GM11168 (cell line): ENCODE measurements at regions not wholly inside any gene's neighbourhood (a gene's known extent, or its start where the extent isn't known, plus 50 kb on each side); places are given as distances from the start of the nearest gene placed in this dataset.

ENCODE experiments used
- in situ Hi-C: fragments of 300-500 bp; cut with MboI; formaldehyde crosslinking; loops from one replicate; pipeline ENCODE4 v1.12.0; 2022; ENCODE audit warnings: low sequenced_read_pairs; ENCODE audit not compliant: unreplicated experiment

GRCh38 chr2:8168876-8169424, 512.9 kb upstream of the ID2 start:
- in situ Hi-C loops, result no loop called here

DNA sequence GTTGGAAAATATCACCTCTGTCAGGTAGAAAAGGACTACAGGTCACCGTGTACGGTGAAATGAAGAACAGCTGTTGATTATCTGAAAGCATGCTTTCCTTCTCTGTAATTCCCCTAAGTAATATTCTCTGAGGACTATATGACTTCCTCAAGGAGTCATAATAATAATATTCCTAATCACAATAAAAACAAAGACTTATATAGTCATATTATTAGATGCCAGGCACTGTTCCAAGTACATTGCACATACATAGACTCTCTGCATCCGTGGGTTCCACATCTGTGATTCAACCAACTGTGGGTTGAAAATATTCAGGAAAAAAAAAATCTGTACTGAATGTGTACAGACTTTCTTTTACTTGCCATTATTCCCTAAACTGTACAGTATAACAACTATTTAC, 512.4 kb upstream of the ID2 start:
- in situ Hi-C loops, result no loop called here

DNA sequence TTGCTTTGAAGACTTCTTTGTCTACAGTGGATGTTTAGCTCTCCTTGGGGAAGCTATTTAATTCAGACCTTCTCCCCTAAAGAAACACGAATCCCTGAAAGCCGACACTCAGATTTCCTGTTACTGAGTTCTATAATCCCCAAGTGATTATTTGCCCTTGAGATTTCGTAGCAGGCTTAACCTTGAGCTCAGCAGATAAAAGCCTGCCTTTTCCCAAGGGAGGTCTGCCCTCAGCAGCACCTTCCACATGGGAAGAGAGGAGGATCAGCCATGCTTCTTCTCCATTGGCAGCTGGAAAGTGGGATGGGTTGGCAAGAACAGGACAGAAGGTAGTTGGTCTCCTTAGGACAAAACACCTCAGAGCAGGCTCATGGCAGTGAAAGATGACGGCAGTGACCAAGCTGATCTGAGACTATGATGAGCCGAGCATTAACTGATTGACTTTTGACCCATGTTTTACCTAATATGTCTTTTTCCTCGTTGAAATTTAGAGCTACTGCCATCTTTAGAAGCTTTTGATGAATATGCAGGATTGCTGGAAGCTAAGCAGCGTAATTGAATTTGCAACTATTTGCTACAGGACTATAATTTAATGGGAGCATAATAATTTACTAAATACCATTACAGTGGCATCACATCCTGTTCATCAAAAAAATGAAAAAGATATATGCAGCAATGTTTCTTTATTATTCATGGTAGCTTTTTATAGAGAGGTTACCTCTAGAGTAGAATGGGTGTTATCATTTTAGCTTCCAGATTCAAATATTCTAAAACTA, 511.1 kb upstream of the ID2 start:
- in situ Hi-C loops, result no loop called here

- in situ Hi-C loops, result no loop called here
These were observed 510.2 kb upstream of the ID2 start for GRCh38 chr2:8171608-8172007.

- in situ Hi-C loops, result no loop called here
These were observed 509.2 kb upstream of the ID2 start for GRCh38 chr2:8172661-8173060.

GRCh38 chr2:8174641-8175257, 507.1 kb upstream of the ID2 start:
- in situ Hi-C loops, result no loop called here

- in situ Hi-C loops, result no loop called here
These were observed 505.0 kb upstream of the ID2 start for GRCh38 chr2:8176887-8177286.

GRCh38 chr2:8177566-8177965, 504.3 kb upstream of the ID2 start:
- in situ Hi-C loops, result no loop called here

DNA sequence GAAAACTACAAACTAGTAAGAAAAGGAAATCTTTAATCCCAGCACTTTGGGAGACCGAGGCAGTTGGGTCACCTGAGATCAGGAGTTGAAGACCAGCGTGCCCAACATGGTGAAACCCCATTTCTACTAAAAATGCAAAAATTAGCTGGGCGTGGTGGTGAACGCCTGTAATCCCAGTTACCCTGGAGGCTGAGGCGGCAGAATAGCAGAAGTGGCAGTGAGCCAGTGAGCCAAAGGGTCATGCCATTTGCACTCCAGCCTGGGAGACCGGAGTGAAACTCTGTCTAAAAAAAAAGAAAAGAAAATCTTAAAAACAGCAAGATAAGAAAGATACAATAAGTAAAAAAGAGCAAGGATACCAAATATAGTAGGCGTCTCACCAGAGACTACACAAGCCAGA, 502.9 kb upstream of the ID2 start:
- in situ Hi-C loops, result no loop called here

DNA sequence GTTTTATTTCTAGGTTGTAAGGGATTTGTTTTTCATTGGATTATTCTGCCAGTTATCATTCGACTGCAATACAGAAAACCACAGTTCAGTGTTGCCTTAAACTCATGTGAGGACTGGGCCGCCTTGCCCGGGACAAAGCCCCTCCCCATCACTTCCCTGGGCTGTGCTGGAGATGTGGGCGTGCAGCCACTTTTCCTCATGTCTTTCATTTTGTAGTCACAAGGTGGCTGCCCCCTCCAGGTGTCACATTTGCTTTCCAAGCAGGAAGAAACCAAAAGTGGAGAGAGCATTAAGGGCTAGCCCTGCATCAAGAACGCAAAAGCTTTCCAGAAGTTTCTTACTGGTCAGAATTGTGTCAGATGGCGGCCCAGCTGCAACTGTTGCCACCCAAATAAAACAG, 492.5 kb upstream of the ID2 start:
- in situ Hi-C loops, result no loop called here

GRCh38 chr2:8190279-8190678, 491.6 kb upstream of the ID2 start:
- in situ Hi-C loops, result no loop called here

GRCh38 chr2:8191427-8191826, 490.4 kb upstream of the ID2 start:
- in situ Hi-C loops, result no loop called here

- in situ Hi-C loops, result no loop called here
These were observed 488.7 kb upstream of the ID2 start for GRCh38 chr2:8193146-8193545.

- in situ Hi-C loops, result no loop called here
These were observed 487.9 kb upstream of the ID2 start for GRCh38 chr2:8193686-8194615.

- in situ Hi-C loops, result no loop called here
These were observed 486.1 kb upstream of the ID2 start for GRCh38 chr2:8195784-8196183.

DNA sequence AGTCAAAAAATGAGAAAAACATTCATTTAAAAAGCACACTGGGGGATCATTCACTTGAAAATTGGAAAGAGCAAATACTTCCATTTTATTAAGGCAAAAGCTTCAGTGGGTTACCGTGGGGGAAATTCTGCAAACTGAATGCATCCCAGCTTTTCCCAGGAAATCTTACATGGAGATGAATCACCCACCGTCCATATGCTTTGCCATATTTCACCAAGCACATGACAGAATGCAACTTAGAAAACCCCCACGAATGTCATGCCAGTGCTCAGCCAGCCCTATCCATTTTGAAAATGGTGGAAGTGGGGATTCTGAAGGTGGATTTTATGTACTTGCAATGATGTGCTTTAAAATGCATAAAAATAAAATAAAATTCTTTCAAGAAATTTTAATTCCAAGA, 485.5 kb upstream of the ID2 start:
- in situ Hi-C loops, result no loop called here

DNA sequence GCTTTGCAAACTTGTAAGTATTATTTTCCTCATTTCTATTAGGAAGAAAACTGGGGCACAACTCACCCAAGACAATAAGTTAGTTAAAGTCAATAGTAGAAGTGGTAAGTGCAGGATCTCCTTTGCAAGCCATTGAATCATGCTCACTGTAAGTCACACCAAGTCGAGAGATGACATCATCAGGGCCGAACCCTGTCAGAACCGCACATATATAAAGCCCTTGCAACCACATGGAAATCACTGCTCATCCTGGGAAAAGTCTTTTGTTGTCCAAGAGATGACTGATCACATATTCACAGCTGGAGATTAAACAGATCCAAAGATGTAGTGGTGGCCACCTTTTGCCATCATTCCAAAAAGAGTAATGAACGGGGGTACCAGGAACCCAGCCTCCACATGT, 484.8 kb upstream of the ID2 start:
- in situ Hi-C loops, result no loop called here

DNA sequence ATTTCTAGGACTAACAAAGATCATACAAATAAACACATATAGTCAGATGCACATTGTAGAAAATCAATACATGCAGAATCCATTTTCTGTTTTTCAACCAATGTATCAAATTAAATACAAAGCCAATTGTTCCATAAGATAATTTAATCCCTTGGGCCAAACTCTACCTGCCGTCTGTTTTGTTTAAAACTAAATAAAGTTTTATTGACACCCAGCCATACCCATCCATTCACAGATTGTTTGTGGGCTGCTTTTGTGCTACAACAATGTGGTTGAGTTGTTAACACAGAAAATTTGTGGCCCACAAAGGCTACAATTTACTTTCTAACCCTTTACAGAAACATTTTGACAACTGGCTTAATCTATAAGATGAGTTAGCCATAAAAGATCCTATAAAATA, 484.0 kb upstream of the ID2 start:
- in situ Hi-C loops, result no loop called here

- in situ Hi-C loops, result no loop called here
These were observed 483.0 kb upstream of the ID2 start for GRCh38 chr2:8198766-8199382.

- in situ Hi-C loops, result no loop called here
These were observed 479.7 kb upstream of the ID2 start for GRCh38 chr2:8202132-8202531.
